Cardiac septum (tissue), 1 donor: ENCODE measurements at regions not wholly inside any gene's neighbourhood (a gene's known extent, or its start where the extent isn't known, plus 50 kb on each side); places are given as distances from the start of the nearest gene placed in this dataset.
"Not testable (repeated sequence)": the region's sequence is repeated elsewhere in the genome, so short reads cannot be mapped to it uniquely, and the experiment has no call there.

Experiments
- DNase-seq: peaks from one replicate; pipeline ENCODE4 v3.0.0-alpha.2; 2020; ENCODE audit warnings: low spot score
- intact Hi-C: fragments of 100-400 bp; cut with DNase I; formaldehyde crosslinking; loops from one replicate; pipeline ENCODE4 v1.14.0; 2022
- donor health status: DM: no; HTN: no; CAD: no.

DNA sequence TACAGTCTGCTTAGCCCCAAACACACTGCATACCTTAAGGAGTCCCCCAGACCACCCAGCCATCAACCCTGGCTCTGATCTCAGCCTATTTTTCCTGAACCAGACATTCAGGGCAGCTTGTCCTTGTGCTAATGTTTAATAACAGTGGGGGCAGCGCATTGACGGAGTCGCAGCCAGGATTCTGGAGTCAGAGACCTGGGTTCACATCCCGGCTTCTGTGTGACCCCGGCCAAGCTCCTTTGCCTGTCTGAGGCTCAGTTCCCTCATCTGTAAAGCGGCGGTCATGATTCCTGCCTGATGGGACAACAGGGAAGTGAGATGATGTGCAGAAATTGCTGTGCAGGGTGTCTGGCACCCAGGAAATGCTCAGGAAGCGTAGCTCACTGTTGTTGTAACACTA is 63.1 kb downstream of the MATN1 start:
- intact Hi-C loops: no loop called here

DNA sequence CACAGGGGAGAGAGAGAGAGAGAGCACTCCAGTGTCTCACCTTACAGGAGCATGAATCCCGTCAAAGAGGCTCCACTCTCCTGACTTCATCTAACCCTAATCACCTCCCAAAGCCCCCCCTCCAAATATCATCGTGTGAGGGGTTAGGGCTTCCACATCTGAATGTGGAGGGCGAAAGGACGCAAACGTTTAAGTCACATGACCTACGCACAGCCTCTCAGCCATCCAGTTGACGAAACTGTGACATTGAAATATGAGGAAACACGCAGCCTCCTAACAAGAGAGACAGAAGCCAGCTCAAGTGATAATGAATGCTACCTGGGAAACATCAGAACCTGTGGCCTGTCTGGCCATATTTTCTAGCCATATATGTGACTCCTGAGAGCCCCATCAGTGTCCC is 63.7 kb downstream of the MATN1 start:
- intact Hi-C loops: no loop called here
- peak; percentile 5 for DNase-seq

More for the DNA sequence above, 63.1 kb downstream of the MATN1 start:
- peak; percentile 65 for DNase-seq

DNA sequence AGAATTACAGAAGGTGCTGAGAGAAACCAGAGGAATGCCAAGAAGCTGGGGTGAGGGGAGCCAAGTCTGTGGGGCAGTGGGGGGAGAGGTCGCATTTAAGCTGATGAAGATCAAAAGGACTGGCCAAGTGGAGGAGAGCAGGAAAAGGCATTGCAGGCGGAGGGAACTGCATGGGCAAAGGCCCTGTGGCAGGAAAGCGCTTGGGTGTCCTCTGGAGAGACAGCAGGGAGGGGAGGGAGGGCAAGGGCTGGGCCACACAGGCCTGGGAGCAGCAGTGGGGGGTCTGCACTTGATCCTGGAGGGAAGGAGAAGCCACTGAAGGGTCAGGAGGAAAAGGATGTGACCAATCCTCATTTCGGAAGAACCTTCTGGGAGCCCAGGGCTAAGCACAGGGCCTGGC is 65.0 kb downstream of the MATN1 start:
- DNase-seq: peak; percentile 44
- intact Hi-C loops: not testable (repeated sequence)

DNA sequence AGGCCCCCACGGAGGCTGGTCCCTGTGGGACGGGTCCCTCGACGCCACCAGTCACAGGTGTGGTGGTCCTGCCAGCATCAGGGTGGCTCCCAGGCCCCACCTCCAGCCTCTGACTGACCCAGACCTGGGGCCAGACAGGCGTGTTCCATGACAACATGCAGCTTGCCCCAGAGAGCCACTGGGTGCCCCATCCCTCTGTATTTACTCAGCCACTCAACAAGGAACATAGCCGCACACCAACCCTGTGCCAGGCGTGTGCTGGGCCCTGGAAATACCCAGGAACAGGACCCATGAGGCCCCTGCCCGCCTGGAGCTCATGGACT is 65.4 kb downstream of the MATN1 start:
- intact Hi-C loops: no loop called here
- peak; percentile 33 for DNase-seq

DNA sequence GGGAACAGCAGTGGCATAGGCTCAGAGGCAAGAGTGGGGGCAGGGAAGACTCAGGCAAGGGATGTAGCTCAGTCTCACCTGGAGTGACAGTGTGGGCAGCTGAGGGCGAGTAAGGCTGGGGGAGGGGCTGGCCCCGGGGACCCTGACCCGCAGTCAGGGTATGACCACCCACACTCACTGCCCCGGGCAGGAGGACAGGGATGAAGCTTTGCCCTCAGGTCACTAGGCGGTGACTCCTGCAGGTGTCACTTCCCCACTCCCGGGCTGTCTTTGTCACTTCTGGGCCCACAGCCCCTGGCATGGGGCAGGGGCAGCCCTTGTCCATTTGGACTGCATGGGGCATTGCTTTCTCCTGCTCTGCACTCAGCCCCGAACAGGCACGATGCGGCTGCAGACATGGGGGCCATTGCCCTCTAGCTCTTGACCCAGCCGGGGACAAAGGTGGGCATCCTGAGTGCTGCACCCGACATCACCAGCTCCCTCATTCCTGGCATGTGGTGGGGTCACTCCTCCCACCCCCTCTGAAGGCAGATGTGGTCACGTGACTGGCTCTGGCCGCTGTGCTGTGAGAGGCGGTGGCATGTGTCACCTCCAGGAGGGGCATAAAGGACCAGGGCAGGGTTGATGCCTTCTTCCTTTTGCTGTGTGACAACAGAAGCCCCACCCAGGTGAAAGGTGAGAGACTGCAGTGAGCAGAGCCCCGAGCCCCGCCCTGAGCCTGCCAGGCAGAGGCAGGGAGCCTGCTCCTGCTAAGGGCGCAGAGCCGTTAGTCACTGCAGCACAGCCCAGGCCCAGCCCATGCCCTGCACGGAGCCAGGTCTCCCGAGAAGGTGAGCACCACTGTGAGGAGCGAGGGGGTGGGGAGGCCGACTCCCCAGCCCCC is 66.0 kb downstream of the MATN1 start:
- intact Hi-C loops: no loop called here
- peak; percentile 69 for DNase-seq

DNA sequence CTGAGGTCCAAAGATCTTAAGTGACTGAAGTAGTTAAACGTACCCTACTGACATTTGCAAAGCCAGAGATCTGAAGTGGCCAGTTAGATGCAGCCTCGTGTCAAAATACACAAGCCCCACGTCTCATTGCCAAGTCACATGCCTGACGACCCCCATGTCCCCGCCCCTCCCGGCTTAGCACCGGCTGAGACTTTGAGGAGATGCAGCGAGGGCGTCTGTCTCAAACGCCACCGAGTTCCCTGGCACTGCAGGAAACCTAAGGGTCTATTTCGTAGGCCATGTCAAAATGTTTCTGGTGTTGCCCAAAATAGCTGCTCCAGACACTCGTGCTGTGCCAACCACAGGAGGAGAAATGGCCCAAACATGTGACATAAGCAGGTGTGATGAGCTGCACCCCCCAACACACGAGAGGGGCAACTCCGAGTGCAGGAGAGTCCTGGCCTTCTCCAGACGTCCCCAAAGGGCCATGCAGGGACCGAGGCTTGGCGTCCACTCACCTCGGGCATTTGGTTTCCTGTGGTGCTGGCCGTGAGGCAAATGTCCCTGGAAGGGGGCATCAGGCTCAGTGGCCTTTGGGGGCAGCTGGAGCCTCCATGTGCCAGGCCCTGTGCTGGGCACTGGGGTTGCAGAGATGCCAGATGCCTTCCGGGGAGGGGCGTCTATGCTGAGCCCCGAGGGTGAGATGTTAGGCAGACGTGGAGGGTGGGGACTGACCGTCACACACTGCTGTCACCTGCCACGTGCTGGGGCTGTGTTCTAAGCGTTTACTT is 67.0 kb downstream of the MATN1 start:
- peak; percentile 50 for DNase-seq
- intact Hi-C loops: no loop called here

DNA sequence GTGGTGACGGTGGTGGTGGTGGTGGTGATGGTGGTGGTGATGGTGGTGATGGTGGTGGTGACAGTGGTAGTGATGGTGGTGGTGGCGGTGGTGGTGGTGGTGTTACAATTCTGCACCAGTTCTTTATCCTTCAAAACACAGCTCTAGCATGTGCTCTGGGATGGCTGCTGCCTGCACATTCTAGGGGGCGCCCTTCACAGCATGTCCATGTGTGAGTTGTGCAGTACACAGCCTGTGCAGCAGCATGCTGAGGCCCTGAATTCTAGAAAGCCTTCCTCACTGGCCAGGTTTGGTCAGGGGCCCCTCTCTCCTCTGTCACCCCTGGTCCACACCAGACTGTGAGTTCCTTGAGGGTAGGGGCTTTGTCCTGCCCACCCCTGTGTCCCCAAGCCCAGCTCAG is 67.7 kb downstream of the MATN1 start:
- intact Hi-C loops: no loop called here

DNA sequence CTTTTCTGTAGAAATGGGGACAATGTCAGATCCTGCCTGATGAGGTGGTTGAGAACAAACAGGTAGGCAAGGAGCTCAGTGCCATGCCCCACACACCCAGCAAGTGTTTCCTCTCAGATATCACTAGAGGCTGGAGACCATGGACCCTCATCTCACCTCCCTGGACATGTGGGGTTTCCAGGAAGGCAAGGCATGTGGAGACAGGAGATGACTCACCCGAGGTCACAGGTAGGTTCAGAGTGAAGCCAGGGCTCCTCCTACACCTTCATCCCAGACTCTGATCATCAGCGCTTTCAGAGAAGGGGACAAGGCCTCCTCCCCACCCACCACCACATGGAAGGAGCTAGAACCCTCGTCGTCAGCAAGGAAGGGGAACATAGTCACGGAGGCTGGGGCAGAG is 69.2 kb downstream of the MATN1 start:
- intact Hi-C loops: no loop called here
- no peak for DNase-seq

More for the DNA sequence above, 67.7 kb downstream of the MATN1 start:
- DNase-seq: peak; percentile 60

DNA sequence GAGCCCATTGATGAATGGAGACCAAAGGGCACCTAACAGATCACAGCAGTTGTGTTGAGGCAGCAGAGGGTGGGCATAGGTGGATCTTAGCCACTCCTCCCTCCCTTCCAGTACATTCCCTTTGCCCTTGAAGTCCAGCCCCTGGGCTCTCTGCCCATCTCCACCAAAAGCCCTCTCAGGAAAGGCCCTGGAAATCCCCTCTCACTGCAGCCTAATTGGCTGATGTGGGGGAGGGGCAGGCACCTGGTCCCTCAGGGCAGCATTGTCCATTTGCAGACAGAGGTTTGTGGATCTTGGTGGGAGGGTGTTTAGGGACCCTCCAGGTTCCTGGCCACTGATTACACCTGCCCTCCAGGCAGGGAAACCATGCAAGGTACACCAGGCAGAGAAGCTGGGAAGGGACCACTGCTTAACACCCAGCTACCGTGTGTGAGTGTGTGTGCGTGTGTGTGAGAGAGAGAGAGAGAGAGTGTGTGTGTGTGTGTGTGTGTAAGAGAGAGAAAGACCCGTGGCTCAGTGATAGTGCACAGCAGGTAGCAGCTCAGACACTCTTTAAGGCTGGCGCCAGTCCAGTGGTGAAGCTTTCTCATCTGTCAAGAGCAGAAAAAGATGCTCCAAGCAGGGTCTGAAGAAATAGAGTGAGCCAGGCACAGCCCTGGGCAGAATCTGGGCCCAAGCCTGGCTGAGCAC is 71.1 kb downstream of the MATN1 start:
- DNase-seq: peak; percentile 62
- intact Hi-C loops: no loop called here

DNA sequence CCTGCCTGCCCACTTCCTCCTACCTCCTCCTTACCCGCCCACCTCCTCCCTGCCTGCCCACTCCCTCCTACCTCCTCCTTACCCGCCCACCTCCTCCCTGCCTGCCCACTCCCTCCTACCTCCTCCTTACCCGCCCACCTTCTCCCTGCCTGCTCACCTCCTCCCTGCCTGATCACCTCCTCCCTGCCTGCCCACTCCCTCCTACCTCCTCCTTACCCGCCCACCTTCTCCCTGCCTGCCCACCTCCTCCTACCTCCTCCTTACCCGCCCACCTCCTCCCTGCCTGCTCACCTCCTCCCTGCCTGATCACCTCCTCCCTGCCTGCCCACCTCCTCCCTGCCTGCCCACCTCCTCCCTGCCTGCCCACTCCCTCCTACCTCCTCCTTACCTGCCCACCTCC is 72.0 kb downstream of the MATN1 start:
- intact Hi-C loops: not testable (repeated sequence)
- DNase-seq: peak; percentile 36

DNA sequence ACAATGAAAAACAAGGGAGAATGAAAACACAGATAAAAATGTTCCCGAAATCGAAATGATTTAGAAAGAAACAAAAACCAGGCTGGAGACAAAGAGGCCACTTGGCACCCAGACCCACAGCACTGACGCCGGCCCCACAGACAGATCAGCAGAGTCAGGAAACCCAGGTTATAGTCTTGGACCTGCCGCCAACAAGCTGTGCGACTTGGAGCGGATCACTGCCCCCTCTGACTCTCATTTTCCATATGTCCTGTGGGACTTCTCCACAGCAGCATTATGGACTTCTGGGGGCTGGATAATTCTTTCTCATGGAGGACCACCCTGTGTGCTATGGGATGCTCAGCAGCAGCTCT is 72.4 kb downstream of the MATN1 start:
- DNase-seq: peak; percentile 31
- intact Hi-C loops: no loop called here

DNA sequence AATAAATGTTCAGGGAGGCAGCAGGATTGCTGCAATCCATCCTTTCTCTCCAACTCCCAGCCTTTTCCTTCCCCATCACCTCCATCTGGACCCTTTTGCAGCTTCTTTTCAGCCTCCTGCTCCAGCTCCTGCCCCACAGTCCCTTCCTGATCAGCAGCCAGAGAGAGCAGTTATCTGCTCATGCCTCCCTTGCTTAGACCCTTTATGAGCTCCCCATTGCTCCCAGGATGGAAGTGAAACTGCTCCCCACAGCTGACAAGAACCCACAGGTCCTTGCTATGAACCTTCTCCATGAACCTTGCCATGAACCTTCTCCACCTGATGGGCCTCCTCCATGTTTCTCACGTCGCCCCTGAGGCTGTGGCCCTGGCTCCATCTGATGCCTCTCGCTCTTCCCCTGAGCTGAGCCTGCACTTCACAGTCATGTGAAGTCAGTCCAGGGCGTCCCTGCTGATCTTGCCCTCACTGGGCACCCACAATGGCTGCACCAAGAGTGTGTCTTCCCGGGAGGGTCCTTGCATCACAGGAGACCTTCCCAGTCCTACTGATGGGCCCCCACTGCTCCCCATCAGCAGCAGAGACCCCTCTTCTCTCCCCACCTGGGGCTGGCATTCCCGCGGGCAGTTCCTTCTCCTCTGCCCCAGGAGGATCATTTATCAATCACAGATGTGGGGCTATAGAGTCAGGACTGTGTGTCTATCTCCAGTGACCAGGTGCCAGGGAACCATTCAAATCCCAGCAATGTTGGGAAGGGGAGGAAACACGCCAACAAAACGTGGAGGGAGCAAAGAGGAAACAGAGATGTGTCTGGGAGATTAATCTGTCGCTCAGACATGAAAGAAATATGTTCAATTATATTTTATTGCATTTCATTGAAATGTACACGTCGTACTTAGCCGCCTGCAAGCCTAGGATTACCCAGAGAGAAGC is 73.1 kb downstream of the MATN1 start:
- peak; percentile 5 for DNase-seq
- intact Hi-C loops: no loop called here

DNA sequence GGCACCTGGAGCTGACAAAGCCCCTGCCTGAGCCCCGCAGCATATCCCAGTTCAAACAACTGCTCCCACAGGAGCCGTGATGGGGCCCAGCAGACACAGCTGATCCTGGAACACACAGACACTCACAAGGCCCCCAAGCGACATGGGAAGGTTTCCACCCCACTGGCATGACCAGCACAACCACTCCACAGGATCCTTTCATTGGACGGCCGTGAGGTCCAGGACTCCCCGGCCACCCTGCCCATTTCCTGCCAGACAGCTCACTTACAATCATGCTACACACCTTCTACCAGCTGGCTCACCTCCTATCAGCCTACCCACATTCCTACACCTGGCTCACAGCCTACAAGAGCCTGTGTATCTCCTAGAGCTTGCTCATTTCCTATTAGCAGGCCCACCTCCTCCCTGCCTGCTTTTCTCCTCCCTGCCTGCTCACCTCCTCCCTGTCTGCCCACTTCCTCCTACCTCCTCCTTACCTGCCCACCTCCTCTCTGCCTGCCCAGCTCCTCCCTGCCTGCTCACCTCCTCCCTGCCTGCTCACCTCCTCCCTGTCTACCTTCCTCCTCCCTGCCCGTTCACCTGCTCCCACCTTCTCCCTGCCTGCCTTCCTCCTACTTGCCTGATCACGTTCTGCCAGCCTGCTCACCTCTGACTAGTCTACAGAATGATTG is 73.9 kb downstream of the MATN1 start:
- DNase-seq: peak; percentile 60
- intact Hi-C loops: no loop called here

DNA sequence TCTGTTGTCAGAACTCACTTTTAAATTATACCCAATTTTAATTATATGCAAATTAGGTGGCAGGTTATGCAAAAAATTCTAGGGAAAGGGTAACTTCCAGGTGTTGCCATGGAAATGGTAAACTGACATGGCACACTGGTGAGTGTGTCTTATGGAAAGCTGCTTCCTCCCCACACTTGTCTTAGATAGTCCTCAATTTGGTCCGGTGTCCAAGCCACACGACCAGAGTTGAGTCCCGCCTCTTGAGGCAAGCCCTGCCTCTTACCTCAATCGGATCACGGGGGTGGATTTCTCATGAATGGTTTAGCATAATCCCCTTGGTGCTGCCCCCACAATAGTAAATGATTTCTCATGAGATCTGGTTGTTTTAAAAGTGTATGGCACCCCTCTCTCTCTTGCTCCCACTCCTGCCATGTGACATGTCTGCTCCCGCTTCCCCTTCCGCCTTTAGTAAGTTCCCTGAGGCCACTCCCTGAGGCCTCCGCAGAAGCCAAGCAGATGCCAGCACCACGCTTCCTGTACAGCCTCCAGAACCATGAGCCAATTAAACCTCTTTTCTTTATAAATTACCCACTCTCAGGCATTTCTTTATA is 74.9 kb downstream of the MATN1 start:
- peak; percentile 20 for DNase-seq
- intact Hi-C loops: no loop called here

DNA sequence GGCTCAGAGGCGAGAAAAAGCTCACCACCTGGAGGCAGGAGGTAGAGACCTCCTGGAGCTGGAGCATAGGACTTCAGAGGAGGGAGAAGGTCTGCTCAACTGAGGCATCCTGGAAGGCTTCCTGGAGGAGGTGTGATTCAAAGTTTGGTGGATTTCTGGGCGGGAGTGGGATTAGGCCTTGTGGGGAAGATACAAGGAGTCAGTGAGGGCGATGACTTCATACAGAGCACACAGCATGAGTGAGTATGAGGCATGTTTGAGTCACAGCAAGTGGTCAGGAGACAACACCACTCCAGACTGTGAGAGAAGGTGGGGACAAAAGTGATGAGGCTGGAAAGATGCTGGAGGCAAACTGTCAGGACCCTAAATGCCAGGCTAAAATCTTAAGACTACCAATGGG is 77.6 kb downstream of the MATN1 start:
- DNase-seq: no peak
- intact Hi-C loops: no loop called here

DNA sequence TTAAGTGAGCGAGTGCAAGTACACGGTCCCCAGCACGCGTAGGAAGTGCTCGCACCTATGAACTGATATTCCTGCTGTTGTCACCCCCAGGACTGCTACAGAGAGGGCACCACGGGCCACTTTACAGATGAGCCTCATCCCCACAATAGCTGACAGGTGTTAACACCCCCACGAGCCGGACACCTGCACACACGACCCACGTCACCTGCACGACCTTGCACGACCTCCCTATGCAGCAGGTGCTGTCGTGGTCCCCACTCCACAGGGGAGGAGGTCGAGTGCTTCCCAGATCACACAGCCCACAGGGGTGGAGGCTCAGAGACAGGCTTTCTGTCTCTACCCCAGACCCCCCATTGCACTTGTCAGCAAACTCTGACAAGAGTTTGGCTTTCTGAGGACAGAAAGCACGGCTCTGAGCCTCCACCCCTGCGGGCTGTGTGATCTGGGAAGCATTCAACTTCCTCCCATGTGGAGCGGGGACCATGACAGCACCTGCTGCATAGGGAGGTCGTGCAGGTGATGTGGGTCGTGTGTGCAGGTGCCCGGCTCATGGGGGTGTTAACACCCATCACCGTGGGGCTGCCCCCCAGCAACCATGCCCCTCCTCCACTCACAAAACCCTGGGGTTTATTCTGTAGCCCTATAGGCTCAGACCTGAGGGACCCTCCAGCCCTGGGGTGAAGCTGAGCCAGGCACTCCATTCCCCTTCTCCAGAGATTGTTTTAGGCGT is 80.8 kb downstream of the MATN1 start:
- intact Hi-C loops: no loop called here
- DNase-seq: no peak

DNA sequence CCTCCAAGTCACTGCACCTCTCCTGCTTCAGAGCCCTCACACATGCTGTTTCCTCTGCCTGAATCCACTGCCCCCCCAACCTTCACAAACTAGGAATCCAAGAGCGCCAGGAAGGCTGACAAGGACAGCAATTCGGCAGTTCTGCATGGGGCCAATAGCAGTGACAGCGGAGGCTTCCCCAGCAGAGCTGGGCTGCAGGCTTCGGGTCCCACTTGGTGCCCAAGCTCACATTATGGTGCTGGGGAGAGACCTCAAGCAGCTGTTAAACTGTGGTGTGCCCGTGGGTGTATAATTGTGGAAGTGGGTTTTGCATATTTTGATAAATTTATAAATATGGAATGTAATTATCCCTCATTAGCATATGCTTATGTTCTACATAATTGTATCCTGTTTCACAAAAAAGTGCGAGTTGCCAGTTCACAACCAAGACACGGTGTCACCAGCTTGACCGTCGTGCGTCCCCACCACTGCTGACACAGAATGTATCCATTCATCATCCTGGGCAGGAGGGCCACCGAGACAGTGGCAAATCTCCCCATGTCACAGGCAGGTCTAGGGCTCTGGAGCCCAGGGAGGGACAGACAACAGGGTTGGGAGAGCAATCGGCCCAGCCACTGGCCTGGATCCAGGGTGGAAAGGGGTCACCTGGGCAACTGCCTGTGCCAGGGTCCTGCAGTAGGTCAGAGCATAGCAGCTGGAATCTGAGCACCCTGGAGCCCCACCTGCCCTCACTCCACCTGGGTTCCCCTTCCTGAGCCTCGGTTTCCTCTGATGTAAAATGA is 81.6 kb downstream of the MATN1 start:
- intact Hi-C loops: no loop called here
- no peak for DNase-seq
